Activated T-cell treated with anti-CD3 and anti-CD28 coated beads, Interleukin-2, amount 50 U/mL, for 1 hour (primary cell): ENCODE measurements at regions not wholly inside any gene's neighbourhood (a gene's known extent, or its start where the extent isn't known, plus 50 kb on each side); places are given as distances from the start of the nearest gene placed in this dataset.

ENCODE experiments used
- DNase-seq: peaks from one replicate; pipeline ENCODE4 v3.0.0-alpha.2; 2020

DNA sequence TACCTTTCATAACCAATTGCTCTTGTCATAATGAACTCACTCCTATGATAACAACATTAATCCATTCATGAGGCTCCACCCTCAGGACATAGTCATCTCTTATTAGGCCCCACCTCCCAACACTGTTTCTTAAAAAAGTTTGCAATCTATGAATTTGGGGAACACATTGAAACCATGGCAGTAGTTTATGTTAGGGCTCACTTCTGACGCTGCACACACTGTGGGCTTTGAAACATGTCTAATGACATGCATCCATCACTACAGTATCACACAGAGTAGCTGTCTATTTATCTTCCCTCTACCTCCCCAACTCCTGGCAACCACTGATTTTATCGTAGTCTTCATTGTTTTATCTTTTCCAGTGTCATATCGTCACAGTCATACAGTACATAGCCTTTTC, 299.8 kb downstream of the GLRX3 start:
- no peak for DNase-seq

DNA sequence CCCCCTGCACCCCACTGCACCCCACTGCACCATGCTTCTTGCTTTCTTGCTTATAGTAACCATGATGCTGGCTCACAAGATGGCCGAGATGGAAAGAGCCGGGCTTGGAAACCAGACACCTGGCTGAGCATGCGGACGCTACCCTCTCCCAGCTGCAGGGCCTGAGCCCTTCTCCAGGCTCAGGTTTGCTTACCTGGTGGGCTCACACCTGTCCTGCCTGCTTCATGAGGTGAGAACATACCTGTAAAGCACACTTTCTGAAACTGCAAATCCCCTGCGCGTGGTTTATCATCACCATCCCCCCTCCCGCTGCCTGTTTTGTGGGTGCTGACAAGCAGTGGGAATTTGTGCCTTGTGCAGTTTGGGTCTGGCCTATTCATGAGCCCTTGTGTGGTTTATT, 302.7 kb downstream of the GLRX3 start:
- no peak for DNase-seq

DNA sequence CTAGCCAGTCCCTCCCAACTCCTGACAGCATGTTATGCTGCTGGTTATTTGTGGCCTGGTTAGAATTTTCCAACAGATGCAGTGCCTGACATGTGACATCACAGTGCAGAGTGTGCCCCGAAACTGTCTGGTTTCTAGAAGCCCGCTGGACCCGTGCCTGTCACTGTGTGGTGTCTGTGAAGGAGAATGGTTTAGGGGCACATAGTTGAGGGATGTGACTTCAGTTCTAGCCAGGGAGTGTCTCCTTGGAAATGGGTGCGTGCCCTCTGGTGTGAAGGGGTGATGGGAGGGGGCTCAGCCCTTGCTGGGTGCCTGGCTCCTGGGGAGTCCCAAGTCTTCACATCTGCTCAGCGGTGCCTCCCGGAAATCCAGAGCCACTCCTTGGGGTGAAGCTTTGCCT, 303.6 kb downstream of the GLRX3 start:
- DNase-seq: no peak

DNA sequence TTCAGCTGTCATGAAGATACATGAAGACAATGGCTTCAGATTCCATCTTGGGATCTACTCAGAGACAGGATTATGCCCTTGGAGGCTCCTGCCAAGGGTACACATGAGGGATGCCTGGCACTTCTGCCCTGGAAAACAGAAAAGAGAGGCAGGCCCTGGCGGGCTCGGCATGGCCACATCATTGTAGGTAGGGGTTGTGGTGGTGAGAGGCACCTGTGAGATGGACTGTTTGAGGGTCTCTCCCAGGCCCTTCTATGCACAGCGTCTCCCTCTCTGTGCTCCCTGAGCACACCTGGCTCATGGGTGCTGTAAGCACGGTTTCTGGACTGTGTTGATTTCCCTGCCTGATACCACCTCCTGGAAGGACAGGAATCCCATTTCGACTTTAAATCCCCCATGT, 304.3 kb downstream of the GLRX3 start:
- no peak for DNase-seq

DNA sequence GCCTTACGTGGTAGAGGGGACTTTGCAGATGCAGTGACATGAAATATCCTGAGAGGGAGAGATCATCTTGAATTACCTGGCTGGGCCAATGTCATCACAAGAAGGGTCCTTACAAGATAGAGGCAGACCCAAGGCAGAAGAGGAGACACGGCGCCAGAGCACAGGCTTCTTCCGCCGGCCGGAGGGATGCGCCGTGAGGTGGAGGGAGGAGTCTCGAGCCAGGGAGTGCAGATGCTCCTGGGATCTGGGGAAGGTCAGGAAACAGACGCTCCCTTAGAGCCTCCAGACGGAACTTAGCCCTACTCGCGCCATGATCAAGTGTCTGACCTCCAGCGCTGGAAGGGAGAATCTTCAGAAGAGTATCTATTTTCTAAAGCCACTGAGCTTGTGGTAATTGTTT, 304.8 kb downstream of the GLRX3 start:
- DNase-seq: no peak

DNA sequence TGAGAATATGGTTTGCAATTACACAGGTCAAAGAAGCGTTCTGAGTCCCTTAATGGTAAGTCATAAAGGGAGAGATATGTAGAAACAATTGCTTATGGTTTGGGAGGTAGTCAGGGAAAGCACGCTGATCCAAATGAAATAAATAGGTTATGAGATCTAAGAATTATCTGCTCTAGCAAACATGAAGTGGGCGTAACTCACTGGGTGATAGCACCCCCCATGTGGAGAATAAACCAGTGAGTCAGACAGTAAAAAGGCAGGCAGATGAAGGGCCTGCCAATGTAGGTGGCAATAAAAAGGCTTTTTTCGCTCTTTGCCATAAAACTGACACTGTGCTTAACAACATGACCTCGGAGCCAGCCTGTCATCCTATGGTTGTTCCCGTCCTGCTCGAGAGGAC, 306.9 kb downstream of the GLRX3 start:
- DNase-seq: no peak

DNA sequence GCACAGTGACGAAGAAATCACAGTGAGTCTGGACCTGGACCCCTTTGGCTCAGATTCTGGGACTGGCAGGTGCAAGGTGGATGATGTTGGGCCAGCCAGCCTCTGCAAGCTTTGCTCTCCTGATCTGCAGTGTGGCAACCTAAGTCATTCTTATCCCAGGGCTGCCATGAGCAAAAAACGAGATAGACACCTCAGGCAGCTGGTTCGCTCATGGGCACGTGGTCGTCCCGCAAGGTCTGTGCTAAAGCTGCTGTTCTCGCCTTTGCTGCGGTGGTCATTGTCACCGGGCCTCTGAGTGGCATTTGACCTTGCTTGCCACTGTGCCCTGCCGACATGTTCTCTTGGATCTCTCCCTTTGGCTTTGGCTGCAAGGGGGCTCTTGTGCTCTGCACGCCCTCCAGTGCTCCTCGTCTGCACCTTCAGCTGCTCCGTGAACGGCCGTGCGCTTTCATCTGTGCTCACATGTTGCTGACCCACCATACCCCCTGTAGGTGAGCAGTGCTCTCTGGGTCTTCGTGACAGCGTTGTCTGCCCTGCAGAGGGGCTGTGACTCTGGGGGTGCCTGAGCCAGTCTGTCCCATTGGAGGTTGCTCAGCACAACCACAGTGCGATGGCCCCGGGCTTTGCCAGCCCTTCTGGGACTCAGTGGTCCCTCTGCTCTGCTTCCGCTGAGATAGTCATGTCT, 317.0 kb downstream of the GLRX3 start:
- no peak for DNase-seq

DNA sequence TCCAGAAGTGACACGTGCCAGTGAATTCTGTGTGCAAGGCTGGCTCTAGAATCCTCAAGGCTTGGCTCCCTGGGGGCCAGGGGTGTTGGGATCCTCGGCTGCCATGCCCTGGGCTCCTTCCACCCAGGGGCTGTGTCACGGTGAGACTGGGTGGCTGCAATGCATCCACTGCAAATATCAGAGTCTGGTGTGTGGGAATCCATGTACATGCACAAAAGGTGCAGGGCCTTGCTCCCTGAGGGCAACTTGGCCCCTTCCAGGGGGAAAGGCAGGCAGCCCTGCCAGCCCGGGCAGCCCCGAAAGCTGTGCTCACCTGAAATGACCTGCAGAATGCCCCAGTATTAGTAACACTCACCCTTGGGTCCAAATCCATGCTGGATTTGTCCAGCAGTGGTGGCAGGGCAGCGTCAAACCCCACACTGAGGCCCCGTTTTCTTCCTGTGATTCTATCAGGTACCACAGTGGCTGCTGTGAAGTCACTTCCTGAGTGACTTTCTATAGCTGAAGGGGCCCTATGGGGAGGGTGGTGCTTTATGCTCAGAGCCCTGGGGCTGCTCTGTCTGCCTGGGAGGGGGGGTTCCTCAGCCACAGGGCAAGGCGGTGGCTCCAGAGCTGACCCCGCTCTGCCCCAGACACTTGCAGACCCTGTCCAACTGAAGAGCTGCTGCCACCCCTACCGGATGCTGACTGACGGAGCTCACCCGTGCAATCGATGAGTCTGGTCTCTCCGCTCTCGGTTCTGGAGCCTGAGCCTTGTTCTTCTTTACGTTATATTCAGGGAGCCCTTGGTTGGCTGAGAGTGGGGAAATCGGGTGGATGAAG, 317.7 kb downstream of the GLRX3 start:
- no peak for DNase-seq

DNA sequence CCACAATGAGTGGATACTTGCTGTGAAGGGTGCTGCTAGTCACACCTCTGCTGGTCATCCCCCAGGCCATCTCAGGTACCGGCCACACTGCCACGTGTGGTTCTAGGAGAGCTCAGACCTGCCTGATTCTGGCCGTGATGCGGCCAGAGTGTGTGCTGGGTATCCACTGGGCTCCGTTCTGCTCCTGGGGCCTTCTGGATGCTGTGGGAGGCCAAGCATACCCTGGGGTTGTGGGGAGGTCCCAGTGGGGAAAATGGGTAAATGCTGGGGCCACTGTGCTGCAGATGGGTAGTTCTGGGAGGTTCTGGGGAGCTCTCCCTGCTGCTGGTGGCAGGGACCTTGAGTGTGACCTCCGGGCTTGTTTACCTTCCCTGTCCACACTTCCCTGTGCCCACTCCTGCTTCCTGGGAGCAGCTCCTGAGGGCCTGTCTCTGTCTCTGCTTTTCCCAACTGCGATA, 318.4 kb downstream of the GLRX3 start:
- DNase-seq: no peak

DNA sequence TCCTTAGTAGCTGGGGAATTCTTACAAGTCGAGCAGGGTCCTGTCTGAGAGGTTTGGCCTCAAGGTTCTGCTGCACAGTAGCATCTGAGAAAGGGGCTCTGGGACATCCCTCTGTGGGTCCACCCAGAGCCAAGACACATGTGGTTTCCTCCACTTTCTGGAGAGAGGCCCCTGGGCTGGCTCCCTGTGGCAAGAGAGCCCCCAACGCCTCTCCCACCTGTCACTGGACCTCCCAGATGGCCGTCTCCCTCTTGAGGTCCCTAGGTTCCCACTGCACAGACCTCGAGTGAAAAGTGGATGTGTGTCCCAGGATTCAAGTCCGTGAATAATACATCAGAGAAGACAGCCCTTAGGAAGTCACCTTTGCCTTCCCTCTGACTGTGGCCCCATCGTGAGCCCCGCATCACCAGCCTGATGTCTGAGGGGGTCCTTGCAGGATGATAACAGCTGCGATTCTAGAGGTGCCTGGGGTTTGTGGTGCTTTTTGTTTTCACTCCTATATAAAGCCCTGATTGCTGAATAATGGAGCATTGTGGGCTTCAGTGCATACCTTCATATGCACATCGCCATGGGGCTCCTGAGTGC, 319.0 kb downstream of the GLRX3 start:
- no peak for DNase-seq

DNA sequence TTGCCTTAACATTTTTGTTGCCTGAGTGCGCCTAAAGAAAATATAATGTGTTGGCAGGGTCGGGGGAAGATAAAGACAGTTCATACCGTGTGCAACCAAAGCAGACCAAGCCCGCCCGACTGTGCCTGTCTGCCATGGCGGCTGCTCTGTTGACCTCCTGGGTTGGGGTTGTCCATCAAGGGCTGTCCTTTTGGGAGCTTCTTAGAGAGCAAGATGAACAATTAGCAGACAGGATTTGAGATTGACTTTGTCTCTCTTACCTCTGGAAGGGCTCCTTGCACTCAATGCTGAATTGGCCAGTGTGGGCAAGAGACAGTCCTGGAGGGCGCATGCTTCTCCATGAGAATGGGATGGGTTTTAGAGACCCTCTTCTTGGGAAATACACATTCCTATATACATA, 319.6 kb downstream of the GLRX3 start:
- DNase-seq: no peak

DNA sequence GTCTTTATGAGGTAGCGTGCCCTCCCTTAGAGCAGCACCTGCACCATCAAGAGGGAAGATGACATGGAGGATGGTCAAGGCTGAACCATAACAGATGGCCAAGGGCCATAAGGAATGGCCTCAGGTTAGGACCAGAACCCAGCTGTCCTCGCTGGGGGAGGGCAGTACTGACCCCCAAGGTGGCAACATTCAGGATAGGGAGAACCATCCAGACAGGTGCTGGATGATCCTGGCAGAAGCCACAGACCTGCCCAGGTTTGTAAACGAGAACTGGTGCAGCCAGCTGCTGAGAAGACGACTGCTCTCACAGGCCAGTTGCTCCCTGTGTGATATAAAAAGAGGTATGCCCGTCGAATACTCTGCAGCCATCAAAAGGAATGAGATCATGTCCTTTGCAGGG, 320.4 kb downstream of the GLRX3 start:
- no peak for DNase-seq

DNA sequence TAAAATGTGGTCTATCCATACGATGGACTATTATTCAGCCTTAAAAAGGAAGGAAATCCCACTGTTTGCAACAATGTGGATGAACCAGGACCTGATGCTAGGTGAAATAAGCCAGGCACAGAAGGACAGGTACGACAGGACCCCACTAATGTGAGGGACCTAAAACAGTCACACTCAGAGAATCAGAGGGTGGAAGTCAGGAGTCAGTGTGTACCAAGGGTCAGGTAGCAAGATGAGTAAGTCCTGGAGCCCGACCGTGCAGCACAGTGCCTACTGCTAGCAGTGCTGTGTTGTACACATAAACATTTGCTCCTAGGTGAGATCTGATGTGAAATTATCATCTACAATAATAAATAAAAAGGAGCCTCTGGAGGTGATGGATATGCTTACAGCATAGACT, 322.3 kb downstream of the GLRX3 start:
- DNase-seq: no peak

DNA sequence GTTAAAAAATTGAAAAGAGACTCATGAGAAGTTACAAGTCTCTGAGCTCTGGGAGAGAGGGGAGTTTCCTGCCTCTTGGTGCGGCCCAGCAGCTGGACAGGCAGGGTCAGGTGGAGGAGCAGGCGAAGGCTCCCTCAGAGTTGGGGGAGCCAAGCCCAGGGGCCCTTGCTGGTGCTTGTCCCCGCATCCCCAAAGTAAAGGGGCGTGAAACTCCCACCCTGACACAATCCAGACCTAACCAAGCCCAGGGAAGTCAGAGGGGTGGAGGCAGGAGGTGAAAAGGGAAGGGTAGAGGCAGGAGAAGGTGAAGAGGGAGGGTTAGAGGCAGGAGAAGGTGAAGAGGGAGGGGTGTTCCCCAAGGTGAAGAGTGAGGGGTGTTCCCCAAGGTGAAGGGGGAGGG, 322.8 kb downstream of the GLRX3 start:
- no peak for DNase-seq

DNA sequence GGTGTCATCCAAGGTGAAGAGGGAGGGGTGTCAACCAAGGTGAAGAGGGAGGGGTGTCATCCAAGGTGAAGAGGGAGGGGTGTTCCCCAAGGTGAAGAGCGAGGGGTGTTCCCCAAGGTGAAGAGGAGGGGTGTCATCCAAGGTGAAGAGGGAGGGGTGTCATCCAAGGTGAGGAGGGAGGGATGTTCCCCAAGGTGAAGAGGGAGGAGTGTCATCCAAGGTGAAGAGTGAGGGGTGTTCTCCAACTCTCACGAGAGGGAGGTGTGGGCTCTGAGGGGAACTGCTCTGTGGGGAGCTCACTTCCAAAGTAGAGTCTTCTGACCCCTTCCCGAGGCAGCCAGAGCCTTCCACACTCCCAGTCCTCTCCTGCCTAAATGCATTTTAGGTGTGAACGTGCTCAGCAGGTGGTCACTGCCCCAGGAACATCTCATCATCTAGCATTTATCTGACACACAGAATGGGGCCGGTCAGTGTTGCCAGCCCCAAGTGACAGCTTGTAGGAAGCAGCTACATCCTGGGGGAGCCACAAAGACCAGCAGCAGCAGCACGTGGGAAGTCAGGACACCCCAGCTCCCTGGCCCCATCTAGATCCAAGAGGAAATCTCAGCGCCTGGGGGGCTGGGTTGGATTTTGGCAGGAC, 323.8 kb downstream of the GLRX3 start:
- no peak for DNase-seq

DNA sequence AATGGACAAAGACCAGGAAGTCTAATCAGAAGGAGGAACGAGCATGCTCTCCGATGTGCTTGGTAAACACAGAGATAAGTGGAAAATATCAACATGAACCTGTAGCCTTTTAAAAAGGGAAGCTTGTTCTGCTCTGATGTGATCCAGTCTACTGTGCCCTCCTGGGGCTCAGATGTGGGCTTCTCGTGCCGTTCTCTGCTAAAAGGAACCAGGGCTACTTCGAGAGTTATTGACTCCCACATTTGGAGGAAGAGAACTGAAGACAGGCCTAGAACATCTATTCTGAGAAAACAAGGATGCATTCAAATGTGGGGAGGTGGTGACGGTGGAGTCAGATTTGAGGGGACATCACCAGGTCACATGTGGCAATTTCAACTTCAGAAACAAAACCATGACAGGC, 325.4 kb downstream of the GLRX3 start:
- no peak for DNase-seq

DNA sequence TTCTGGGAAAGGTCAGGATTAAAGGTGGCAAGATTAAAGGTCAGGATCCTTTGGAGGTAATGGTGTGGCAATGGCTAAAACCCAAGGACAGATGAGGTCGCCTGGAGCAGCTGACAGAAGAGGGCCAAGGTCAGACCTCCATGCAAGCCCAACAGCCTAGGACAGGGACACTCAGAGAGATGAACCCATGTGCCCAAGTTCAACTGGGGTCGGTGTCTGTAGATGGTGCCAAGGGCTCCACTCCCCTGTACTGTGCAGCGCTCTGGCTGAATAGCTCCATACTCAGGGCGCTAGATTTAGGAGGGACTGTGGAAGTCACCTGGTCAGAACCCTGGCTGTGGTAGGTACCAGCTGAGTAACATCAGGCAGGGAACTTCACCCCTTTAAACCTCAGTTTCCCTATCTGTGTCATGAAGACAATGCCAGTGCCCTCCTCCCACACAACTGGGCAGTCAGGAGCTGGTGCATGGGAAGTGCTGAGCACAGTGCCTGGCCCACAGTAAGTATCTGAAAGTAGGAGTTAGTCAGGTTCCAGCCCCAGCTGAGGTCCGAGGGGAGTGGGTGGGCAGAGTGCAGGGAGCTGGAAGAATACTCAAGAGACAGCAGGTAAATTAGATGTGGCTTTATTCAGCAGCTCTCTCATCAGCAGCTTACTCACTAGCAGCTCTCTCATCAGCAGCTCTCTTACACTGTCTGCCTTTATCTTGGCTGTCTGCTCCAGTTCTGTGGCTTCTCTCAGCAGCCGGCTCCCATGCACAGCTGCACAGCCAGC, 327.1 kb downstream of the GLRX3 start:
- DNase-seq: no peak

DNA sequence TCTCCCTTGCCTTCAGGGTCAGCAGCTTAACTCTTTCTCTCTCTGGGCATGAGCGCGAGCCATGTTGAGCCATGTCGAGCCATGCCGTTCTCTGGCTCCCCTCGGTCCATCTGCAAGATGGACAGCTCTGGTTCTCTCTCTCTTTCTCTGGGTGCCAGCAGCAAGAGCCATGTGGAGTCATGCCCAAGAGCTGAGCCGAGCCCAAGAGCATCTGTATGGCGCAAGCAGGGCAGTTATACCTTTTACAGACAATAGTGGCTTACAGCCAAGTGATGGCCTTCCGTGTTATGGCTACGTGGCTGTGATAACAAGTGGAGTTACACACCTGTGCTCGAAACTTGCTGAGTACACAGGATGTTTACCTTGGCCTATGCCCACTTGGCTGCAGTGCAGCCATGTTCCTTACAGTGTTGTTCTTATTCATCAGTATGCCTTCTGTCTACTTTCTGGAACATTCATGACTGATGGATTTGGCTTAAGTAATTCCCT, 327.7 kb downstream of the GLRX3 start:
- DNase-seq: no peak

DNA sequence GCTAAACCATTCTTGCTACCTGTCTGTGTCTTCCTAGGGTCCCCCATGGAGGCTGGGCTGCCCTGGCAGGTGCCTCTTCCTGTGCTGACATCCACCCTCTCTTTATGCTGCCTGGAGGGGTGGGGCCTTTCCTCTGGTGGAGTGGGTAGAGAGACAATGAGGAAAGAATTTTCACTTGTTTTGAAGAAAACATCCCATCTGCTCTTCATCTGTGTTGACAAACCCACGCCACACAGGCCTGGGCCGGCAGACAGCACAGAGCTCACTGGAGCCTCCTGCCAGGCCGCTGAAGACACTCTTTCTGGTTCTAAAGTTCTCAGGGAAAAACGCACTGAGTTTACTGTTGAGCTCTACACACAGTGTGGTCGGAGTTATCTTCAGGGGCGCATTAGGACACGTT, 328.2 kb downstream of the GLRX3 start:
- no peak for DNase-seq

DNA sequence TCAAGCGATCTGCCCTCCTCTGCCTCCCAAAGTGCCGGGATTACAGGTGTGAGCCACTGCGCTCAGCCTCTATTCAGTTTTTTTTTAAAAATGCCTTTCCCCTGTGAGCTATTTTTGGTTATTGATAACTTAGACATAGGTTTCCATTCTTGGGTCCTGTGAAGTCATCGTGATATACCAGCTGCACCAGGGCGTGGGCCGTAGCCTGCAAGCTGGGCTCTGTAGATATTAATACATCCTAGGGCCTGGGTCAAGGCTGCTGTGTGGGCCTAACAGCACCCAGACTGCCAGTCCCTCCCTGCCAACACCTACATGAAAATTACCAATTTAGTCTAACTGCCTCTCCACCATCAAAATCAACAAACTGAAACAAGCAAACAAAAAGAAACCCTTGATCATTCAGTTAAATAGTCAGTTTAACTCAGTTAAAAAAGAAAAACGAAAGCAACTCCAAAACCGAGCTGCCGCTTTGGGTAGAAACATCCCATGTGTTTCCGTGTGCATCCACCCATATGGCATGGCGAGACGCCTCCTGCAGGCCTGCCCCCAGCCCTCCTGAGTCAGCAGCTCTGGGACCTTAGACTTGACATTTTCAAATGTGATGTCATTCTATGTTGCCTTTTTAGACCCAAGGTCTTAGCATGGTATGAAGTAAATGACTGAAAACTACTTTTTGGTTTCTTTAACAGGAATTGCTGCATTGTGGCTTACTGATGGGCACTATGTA, 330.2 kb downstream of the GLRX3 start:
- DNase-seq: no peak

DNA sequence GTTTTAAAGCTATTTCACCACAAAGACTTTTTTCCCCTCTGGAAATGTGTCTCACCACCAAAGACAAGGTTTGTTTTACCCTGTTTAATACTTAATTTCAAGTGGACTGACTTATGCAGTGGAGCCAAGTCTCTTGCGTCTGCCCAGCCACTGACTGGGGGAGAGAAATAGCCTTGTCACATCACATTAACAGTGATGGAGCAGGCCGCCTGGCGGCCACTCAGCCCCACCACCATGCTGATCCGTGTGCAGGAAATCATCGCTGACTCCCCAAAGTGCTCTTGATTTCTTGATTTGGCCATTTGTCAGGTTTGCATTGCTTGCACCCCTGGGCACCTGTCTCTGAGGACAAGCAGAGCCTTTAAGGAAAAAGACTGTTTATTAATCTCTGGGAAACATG, 334.1 kb downstream of the GLRX3 start:
- DNase-seq: no peak

DNA sequence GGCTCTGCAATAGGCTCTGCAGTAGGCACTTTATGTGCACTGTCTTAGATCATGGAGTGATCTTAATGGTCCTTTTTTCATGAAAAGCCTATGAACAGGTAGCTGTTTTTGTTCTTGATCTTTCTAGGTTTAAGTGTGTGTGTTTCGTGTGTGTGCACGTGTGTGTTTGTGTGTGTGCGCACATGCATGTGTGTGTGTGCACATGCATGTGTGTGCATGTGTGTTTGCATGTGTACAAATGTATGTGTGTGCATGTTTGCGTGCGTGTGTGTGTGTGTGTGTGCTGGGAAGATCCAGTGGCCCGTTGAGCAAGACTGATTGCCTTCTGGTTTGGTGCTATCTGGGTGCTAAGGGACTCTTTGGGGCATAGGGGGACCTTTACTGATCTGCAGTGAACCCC, 334.8 kb downstream of the GLRX3 start:
- DNase-seq: no peak
